Pancreas (tissue), 10 donors: ENCODE measurements at regions not wholly inside any gene's neighbourhood (a gene's known extent, or its start where the extent isn't known, plus 50 kb on each side); places are given as distances from the start of the nearest gene placed in this dataset.

Experiments
- ATAC-seq, 4 donors: fragments of 200-7000 bp; cut with Tn5 transposase; one replicate each; pipeline versions ENCODE4 v1.8.0 to v1.9.1; 2020; ENCODE audit warnings: mild to moderate bottlenecking in 4 of 4, moderate library complexity in 4 of 4
- DNase-seq, 6 donors: peaks; one replicate each; pipeline ENCODE4 v3.0.0-alpha.2; 2020
- FAIRE-seq: peaks from 2 replicates; lab custom pipeline; 2012; peaks lifted over from hg19 to GRCh38; lab: Jason Lieb, UNC
- H3K27ac ChIP-seq, 4 donors: fragments of 200-600 bp; sonication (generic); 1 replicate in 3 of 4; 2 replicates in 1 of 4; pipeline versions ENCODE4 v1.5.0 to v1.8.0; 2020
- H3K27me3 ChIP-seq, 4 donors: fragments of 200-600 bp; one replicate each; pipeline ENCODE4 v1.8.0; 2021
- H3K36me3 ChIP-seq, 3 donors: fragments of 200-600 bp; sonication (generic) in 1 of 3; one replicate each; pipeline versions ENCODE4 v1.5.0 to v1.8.0; 2020 to 2021
- H3K4me1 ChIP-seq, 3 donors: fragments of 200-600 bp; one replicate each; pipeline ENCODE4 v1.8.0; 2021
- H3K4me3 ChIP-seq, 4 donors: fragments of 200-600 bp; sonication (generic) in 2 of 4; one replicate each; pipeline versions ENCODE4 v1.5.0 to v1.8.0; 2020 to 2021
- H3K9me3 ChIP-seq, 4 donors: fragments of 200-600 bp; one replicate each; pipeline ENCODE4 v1.8.0; 2021
- CTCF ChIP-seq, 4 donors: fragments of 200-600 bp; sonication (generic) in 3 of 4; IDR thresholded peaks; one replicate each; pipeline versions ENCODE4 v1.5.0 to v1.8.0; 2021; ENCODE audit warnings: antibody characterized with exemption in 4 of 4
- WGBS, 2 donors: extraction: QIAGEN DNeasy Blood & Tissue Kit; methylation state at CpG; one replicate each; pipeline ENCODE4 v1.1.7; 2013; 5-methylcytosine and 5-hydroxymethylcytosine counted together
- intact Hi-C, 3 donors: fragments of 100-400 bp; cut with DNase I; formaldehyde crosslinking; loops; one replicate each; pipeline versions ENCODE4 v1.11.1 to v1.14.2; 2022
- donor health status: healthy with polysubstance abuse.
- donor health status: DM: no; HTN: no; CAD: no; lungs with moderate emphysema.
- donor health status: DM: no; HTN: no; CAD: no.
- donor health status: control.
- donor health status: control.
- donor health status: Bipolar disorder and iron deficiency.
- donor health status: DM: yes; HTN: yes; CAD: no.
- donor health status: DM: no; HTN: no; CAD: no.
- donor health status: DM: no; HTN: no; CAD: no.
- donor health status: DM: yes; HTN: yes; CAD: no.

- FAIRE-seq (no peak), DNase-seq (no peak), ATAC-seq (no peak)
- H3K4me3 ChIP-seq: no peak overlapping the region
- H3K27ac ChIP-seq: no peak overlapping the region
- intact Hi-C loops: no loop called here
- H3K9me3 ChIP-seq: no peaks in the 10 kb centered on the region
- WGBS, 2 donors: 77 to 79% methylated on average over 3 of the region's 3 CpGs
- no peaks in the 10 kb centered on the region for H3K36me3 ChIP-seq
- TF ChIP-seq CTCF (IDR thresholded peaks at IDR 0.05): no peak
- no peaks in the 10 kb centered on the region for H3K4me1 ChIP-seq
- no peaks in the 10 kb centered on the region for H3K27me3 ChIP-seq
Measured at GRCh38 chr11:72512956-72513355, 78.6 kb upstream of the CLPB start.

- FAIRE-seq (no peak), ATAC-seq (no peak)
- intact Hi-C loops: no loop called here
Measured at GRCh38 chr11:72511393-72512047, 77.2 kb upstream of the CLPB start.

GRCh38 chr11:72507050-72507449, 72.7 kb upstream of the CLPB start:
- FAIRE-seq: no peak
- TF ChIP-seq CTCF (IDR thresholded peaks at IDR 0.05): no peak
- Histone ChIP-seq H3K27me3 (no peaks in the 10 kb centered on the region), H3K27ac (no peak overlapping the region), H3K36me3 (no peaks in the 10 kb centered on the region), H3K4me1 (no peaks in the 10 kb centered on the region), H3K4me3 (no peak overlapping the region), H3K9me3 (no peaks in the 10 kb centered on the region)
- intact Hi-C loops: no loop called here
- no peak for DNase-seq
- 91 to 92% methylated on average over 2 of the region's 2 CpGs for WGBS, 2 donors
- ATAC-seq: no peak

More at GRCh38 chr11:72511393-72512047, 77.2 kb upstream of the CLPB start:
- H3K9me3 ChIP-seq: no peaks in the 10 kb centered on the region
- no peak overlapping the region for H3K27ac ChIP-seq
- no peaks in the 10 kb centered on the region for H3K36me3 ChIP-seq
- TF ChIP-seq CTCF (IDR thresholded peaks at IDR 0.05): no peak
- no peaks in the 10 kb centered on the region for H3K4me1 ChIP-seq
- no peaks in the 10 kb centered on the region for H3K27me3 ChIP-seq
- no peak for DNase-seq
- H3K4me3 ChIP-seq: no peak overlapping the region

- FAIRE-seq (no peak), DNase-seq (no peak), ATAC-seq (no peak)
- no peak overlapping the region for H3K4me3 ChIP-seq
- H3K27me3 ChIP-seq: no peaks in the 10 kb centered on the region
- H3K9me3 ChIP-seq: no peaks in the 10 kb centered on the region
- H3K27ac ChIP-seq: no peak overlapping the region
- no peaks in the 10 kb centered on the region for H3K36me3 ChIP-seq
- no peaks in the 10 kb centered on the region for H3K4me1 ChIP-seq
- WGBS, 2 donors: 36 to 47% methylated on average over 3 of the region's 3 CpGs
- intact Hi-C loops: no loop called here
- TF ChIP-seq CTCF (IDR thresholded peaks at IDR 0.05): no peak
Measured at GRCh38 chr11:72497731-72498130, 63.4 kb upstream of the CLPB start.

- intact Hi-C loops: no loop called here
- H3K36me3 ChIP-seq: no peaks in the 10 kb centered on the region
- no peak for TF ChIP-seq CTCF (IDR thresholded peaks at IDR 0.05)
- no peak overlapping the region for H3K27ac ChIP-seq
- DNase-seq (no peak), FAIRE-seq (no peak), ATAC-seq (no peak)
- WGBS, 2 donors: 40 to 72% methylated on average over 1 of the region's 1 CpG
- no peaks in the 10 kb centered on the region for H3K27me3 ChIP-seq
- H3K9me3 ChIP-seq: no peaks in the 10 kb centered on the region
- no peaks in the 10 kb centered on the region for H3K4me1 ChIP-seq
- no peak overlapping the region for H3K4me3 ChIP-seq
Measured at GRCh38 chr11:72494109-72494429, 59.7 kb upstream of the CLPB start.
